Stimulated activated naive B cell treated with anti-CD40 and anti-IgM and Interleukin-4, amounts not matched to agents 10 μg/mL and 1 μg/mL and 100 μg/mL, for 72 hours (primary cell): ENCODE measurements at regions not wholly inside any gene's neighbourhood (a gene's known extent, or its start where the extent isn't known, plus 50 kb on each side); places are given as distances from the start of the nearest gene placed in this dataset.
"Not testable (repeated sequence)": the region's sequence is repeated elsewhere in the genome, so short reads cannot be mapped to it uniquely, and the experiment has no call there.

Experiments used
- ATAC-seq, 2 donors: fragments of 150-1000 bp; cut with Tn5 transposase; replicated peaks; 2 replicates each; pipeline ENCODE4 v1.10.0; 2021; ENCODE audit warnings: moderate library complexity in 1 of 2
- DNase-seq: peaks from one replicate; pipeline ENCODE4 v3.0.0; 2021
- H3K27ac Mint-ChIP-seq: one replicate; pipeline ENCODE4 v1.8.0; 2022; ENCODE audit warnings: mild to moderate bottlenecking, mixed read lengths
- H3K27me3 Mint-ChIP-seq, 2 donors: one replicate each; pipeline ENCODE4 v1.8.0; 2022; ENCODE audit warnings: mixed read lengths in 2 of 2
- H3K36me3 Mint-ChIP-seq, 2 donors: one replicate each; pipeline ENCODE4 v1.8.0; 2022; ENCODE audit warnings: mixed read lengths in 2 of 2, mild to moderate bottlenecking in 1 of 2
- H3K4me1 Mint-ChIP-seq, 2 donors: one replicate each; pipeline ENCODE4 v1.8.0; 2022; ENCODE audit warnings: mixed read lengths in 2 of 2, mild to moderate bottlenecking in 1 of 2
- H3K4me3 Mint-ChIP-seq, 2 donors: one replicate each; pipeline ENCODE4 v1.8.0; 2022; ENCODE audit warnings: mild to moderate bottlenecking in 2 of 2, mixed read lengths in 2 of 2, moderate library complexity in 1 of 2
- H3K9me3 Mint-ChIP-seq, 2 donors: one replicate each; pipeline ENCODE4 v1.8.0; 2022; ENCODE audit warnings: mixed read lengths in 2 of 2, mild to moderate bottlenecking in 1 of 2

- H3K9me3 Mint-ChIP-seq = peaks cover 29 to 36% of the 10 kb centered on the region in 2 donors
- DNase-seq (no peak), ATAC-seq (no peak)
- H3K27ac Mint-ChIP-seq = no peak overlapping the region
- no peaks in the 10 kb centered on the region for H3K4me1 Mint-ChIP-seq
- H3K4me3 Mint-ChIP-seq = no peak overlapping the region
- no peaks in the 10 kb centered on the region for H3K36me3 Mint-ChIP-seq
- H3K27me3 Mint-ChIP-seq = no peaks in the 10 kb centered on the region
Measured at GRCh38 chr19:29154163-29154562, 58.8 kb downstream of the UQCRFS1 start.

- Mint-ChIP-seq H3K4me3 (no peak overlapping the region), H3K9me3 (peaks cover 4 to 8% of the 10 kb centered on the region in 2 donors), H3K27ac (no peak overlapping the region), H3K36me3 (no peaks in the 10 kb centered on the region), H3K27me3 (no peaks in the 10 kb centered on the region), H3K4me1 (no peaks in the 10 kb centered on the region)
- no peak for DNase-seq
- no peak for ATAC-seq
Measured at GRCh38 chr19:29145756-29146155, 67.2 kb downstream of the UQCRFS1 start.

GRCh38 chr19:29143183-29143582 lies 69.8 kb downstream of the UQCRFS1 start:
- no peak overlapping the region for H3K4me3 Mint-ChIP-seq
- no peaks in the 10 kb centered on the region for H3K27me3 Mint-ChIP-seq
- no peaks in the 10 kb centered on the region for H3K36me3 Mint-ChIP-seq
- no peaks in the 10 kb centered on the region for H3K4me1 Mint-ChIP-seq
- DNase-seq (no peak), ATAC-seq (no peak)
- H3K27ac Mint-ChIP-seq = no peak overlapping the region
- peaks cover 11 to 18% of the 10 kb centered on the region in 2 donors for H3K9me3 Mint-ChIP-seq

GRCh38 chr19:29139227-29139626 lies 73.7 kb downstream of the UQCRFS1 start:
- no peaks in the 10 kb centered on the region for H3K36me3 Mint-ChIP-seq
- H3K27ac Mint-ChIP-seq = no peak overlapping the region
- ATAC-seq (no peak), DNase-seq (no peak)
- H3K9me3 Mint-ChIP-seq = peaks cover 34 to 35% of the 10 kb centered on the region in 2 donors
- no peak overlapping the region for H3K4me3 Mint-ChIP-seq
- no peaks in the 10 kb centered on the region for H3K27me3 Mint-ChIP-seq
- no peaks in the 10 kb centered on the region for H3K4me1 Mint-ChIP-seq

- H3K27me3 Mint-ChIP-seq, H3K27ac Mint-ChIP-seq, H3K36me3 Mint-ChIP-seq, DNase-seq, H3K4me3 Mint-ChIP-seq, H3K4me1 Mint-ChIP-seq, ATAC-seq: not testable (repeated sequence)
- H3K9me3 Mint-ChIP-seq = peaks cover 37 to 40% of the 10 kb centered on the region in 2 donors
Measured at GRCh38 chr19:29138206-29138605, 74.7 kb downstream of the UQCRFS1 start.

GRCh38 chr19:29131456-29131855 lies 81.5 kb downstream of the UQCRFS1 start:
- Mint-ChIP-seq H3K4me3 (no peak overlapping the region), H3K27ac (no peak overlapping the region), H3K9me3 (peaks cover 18 to 20% of the 10 kb centered on the region in 2 donors), H3K36me3 (no peaks in the 10 kb centered on the region), H3K27me3 (no peaks in the 10 kb centered on the region), H3K4me1 (no peaks in the 10 kb centered on the region)
- ATAC-seq = no peak
- no peak for DNase-seq

- no peak for ATAC-seq
- no peak for DNase-seq
Measured at GRCh38 chr19:29129148-29129547, 83.8 kb downstream of the UQCRFS1 start.

GRCh38 chr19:29128203-29128602 lies 84.7 kb downstream of the UQCRFS1 start:
- Mint-ChIP-seq H3K27me3 (no peaks in the 10 kb centered on the region), H3K36me3 (no peaks in the 10 kb centered on the region), H3K4me1 (no peaks in the 10 kb centered on the region), H3K27ac (no peak overlapping the region), H3K4me3 (no peak overlapping the region), H3K9me3 (peaks cover 3 to 8% of the 10 kb centered on the region in 2 donors)
- ATAC-seq (no peak), DNase-seq (no peak)

More at GRCh38 chr19:29129148-29129547, 83.8 kb downstream of the UQCRFS1 start:
- Mint-ChIP-seq H3K4me3 (no peak overlapping the region), H3K27me3 (no peaks in the 10 kb centered on the region), H3K9me3 (peaks cover 6 to 10% of the 10 kb centered on the region in 2 donors), H3K27ac (no peak overlapping the region), H3K36me3 (no peaks in the 10 kb centered on the region), H3K4me1 (no peaks in the 10 kb centered on the region)

- H3K27me3 Mint-ChIP-seq = no peaks in the 10 kb centered on the region
- H3K27ac Mint-ChIP-seq = no peak overlapping the region
- no peaks in the 10 kb centered on the region for H3K36me3 Mint-ChIP-seq
- peaks cover 6 to 18% of the 10 kb centered on the region in 2 donors for H3K9me3 Mint-ChIP-seq
- H3K4me3 Mint-ChIP-seq = no peak overlapping the region
- H3K4me1 Mint-ChIP-seq = no peaks in the 10 kb centered on the region
- no peak for ATAC-seq
- DNase-seq = no peak
Measured at GRCh38 chr19:29122185-29122584, 90.8 kb downstream of the UQCRFS1 start.

GRCh38 chr19:29121684-29122083 lies 91.3 kb downstream of the UQCRFS1 start:
- no peak overlapping the region for H3K27ac Mint-ChIP-seq
- no peaks in the 10 kb centered on the region for H3K4me1 Mint-ChIP-seq
- no peaks in the 10 kb centered on the region for H3K36me3 Mint-ChIP-seq
- no peak overlapping the region for H3K4me3 Mint-ChIP-seq
- DNase-seq (peak; percentile 2), ATAC-seq (no peak)
- H3K27me3 Mint-ChIP-seq = no peaks in the 10 kb centered on the region
- H3K9me3 Mint-ChIP-seq = peaks cover 8 to 22% of the 10 kb centered on the region in 2 donors

- Mint-ChIP-seq H3K36me3 (no peaks in the 10 kb centered on the region), H3K27ac (no peak overlapping the region), H3K4me3 (no peak overlapping the region), H3K27me3 (no peaks in the 10 kb centered on the region), H3K4me1 (no peaks in the 10 kb centered on the region), H3K9me3 (peaks cover 8 to 20% of the 10 kb centered on the region in 2 donors)
- ATAC-seq = no peak
- no peak for DNase-seq
Measured at GRCh38 chr19:29120466-29120865, 92.5 kb downstream of the UQCRFS1 start.

- H3K4me3 Mint-ChIP-seq = no peak overlapping the region
- H3K36me3 Mint-ChIP-seq = no peaks in the 10 kb centered on the region
- peaks cover 8 to 20% of the 10 kb centered on the region in 2 donors for H3K9me3 Mint-ChIP-seq
- DNase-seq (no peak), ATAC-seq (no peak)
- H3K27ac Mint-ChIP-seq = no peak overlapping the region
- H3K27me3 Mint-ChIP-seq = no peaks in the 10 kb centered on the region
- no peaks in the 10 kb centered on the region for H3K4me1 Mint-ChIP-seq
Measured at GRCh38 chr19:29119590-29119989, 93.4 kb downstream of the UQCRFS1 start.

GRCh38 chr19:29118389-29118788 lies 94.6 kb downstream of the UQCRFS1 start:
- no peaks in the 10 kb centered on the region for H3K27me3 Mint-ChIP-seq
- no peaks in the 10 kb centered on the region for H3K36me3 Mint-ChIP-seq
- no peak overlapping the region for H3K4me3 Mint-ChIP-seq
- no peak for ATAC-seq
- no peak for DNase-seq
- no peaks in the 10 kb centered on the region for H3K4me1 Mint-ChIP-seq
- H3K27ac Mint-ChIP-seq = no peak overlapping the region
- peaks cover 6 to 16% of the 10 kb centered on the region in 2 donors for H3K9me3 Mint-ChIP-seq

GRCh38 chr19:29117926-29118325 lies 95.0 kb downstream of the UQCRFS1 start:
- ATAC-seq (no peak), DNase-seq (no peak)
- Mint-ChIP-seq H3K36me3 (no peaks in the 10 kb centered on the region), H3K27ac (no peak overlapping the region), H3K9me3 (peaks cover 6 to 15% of the 10 kb centered on the region in 2 donors), H3K27me3 (no peaks in the 10 kb centered on the region), H3K4me1 (no peaks in the 10 kb centered on the region), H3K4me3 (no peak overlapping the region)

GRCh38 chr19:29115181-29115580 lies 97.8 kb downstream of the UQCRFS1 start:
- Mint-ChIP-seq H3K27ac (no peak overlapping the region), H3K4me1 (no peaks in the 10 kb centered on the region), H3K9me3 (peaks cover 6 to 10% of the 10 kb centered on the region in 2 donors), H3K27me3 (no peaks in the 10 kb centered on the region), H3K36me3 (no peaks in the 10 kb centered on the region), H3K4me3 (no peak overlapping the region)
- ATAC-seq (no peak), DNase-seq (no peak)

GRCh38 chr19:29113838-29114237 lies 99.1 kb downstream of the UQCRFS1 start:
- no peaks in the 10 kb centered on the region for H3K27me3 Mint-ChIP-seq
- no peak overlapping the region for H3K4me3 Mint-ChIP-seq
- no peaks in the 10 kb centered on the region for H3K36me3 Mint-ChIP-seq
- H3K4me1 Mint-ChIP-seq = no peaks in the 10 kb centered on the region
- H3K27ac Mint-ChIP-seq = no peak overlapping the region
- no peak for DNase-seq
- no peak for ATAC-seq
- H3K9me3 Mint-ChIP-seq = peaks cover 6 to 10% of the 10 kb centered on the region in 2 donors
